ENCODE measurements at regions not wholly inside any gene's neighbourhood (a gene's known extent, or its start where the extent isn't known, plus 50 kb on each side); places are given as distances from the start of the nearest gene placed in this dataset.

- no peaks in the 10 kb centered on the region for H3K9me3 ChIP-seq (ENCODE audit: low read length)
- no peak overlapping the region for H3K9ac ChIP-seq (ENCODE audit: low read length)
- no peaks in the 10 kb centered on the region for H4K20me1 ChIP-seq (ENCODE audit: insufficient read depth, low read depth, low read length)
- H3K27ac ChIP-seq (ENCODE audit: low read length), result no peak overlapping the region
- no peaks in the 10 kb centered on the region for H3K9me2 ChIP-seq (replicated peaks; ENCODE audit: insufficient read depth, low read length)
- H3K79me2 ChIP-seq (ENCODE audit: low read length), result no peaks in the 10 kb centered on the region
- H3K4me2 ChIP-seq (ENCODE audit: low read depth, low read length, poor library complexity, severe bottlenecking), result no peak overlapping the region
- H3K27me3 ChIP-seq (ENCODE audit: low read length), result no peaks in the 10 kb centered on the region
- H3K4me1 ChIP-seq (ENCODE audit: low read length), result no peaks in the 10 kb centered on the region
- H2AFZ ChIP-seq (ENCODE audit: low read length), result no peak overlapping the region
- no peak for DNase-seq
- H3K36me3 ChIP-seq (ENCODE audit: insufficient read depth, low read length), result peaks cover 36% of the 10 kb centered on the region
- no peak overlapping the region for H3K4me3 ChIP-seq (ENCODE audit: low read length)
Observed at GRCh38 chr4:122276359-122276758, 102.5 kb upstream of the ADAD1 start.

GRCh38 chr4:122278976-122279375, 99.8 kb upstream of the ADAD1 start:
- no peaks in the 10 kb centered on the region for H3K4me1 ChIP-seq (ENCODE audit: low read length)
- H3K9ac ChIP-seq (ENCODE audit: low read length), result no peak overlapping the region
- no peaks in the 10 kb centered on the region for H3K79me2 ChIP-seq (ENCODE audit: low read length)
- peaks cover 23% of the 10 kb centered on the region for H3K36me3 ChIP-seq (ENCODE audit: insufficient read depth, low read length)
- no peak overlapping the region for H2AFZ ChIP-seq (ENCODE audit: low read length)
- H3K9me2 ChIP-seq (replicated peaks; ENCODE audit: insufficient read depth, low read length), result no peaks in the 10 kb centered on the region
- no peaks in the 10 kb centered on the region for H3K9me3 ChIP-seq (ENCODE audit: low read length)
- no peak overlapping the region for H3K4me2 ChIP-seq (ENCODE audit: low read depth, low read length, poor library complexity, severe bottlenecking)
- H3K4me3 ChIP-seq (ENCODE audit: low read length), result no peak overlapping the region
- no peak overlapping the region for H3K27ac ChIP-seq (ENCODE audit: low read length)
- no peaks in the 10 kb centered on the region for H4K20me1 ChIP-seq (ENCODE audit: insufficient read depth, low read depth, low read length)
- DNase-seq, result no peak
- H3K27me3 ChIP-seq (ENCODE audit: low read length), result no peaks in the 10 kb centered on the region

GRCh38 chr4:122279670-122280069, 99.1 kb upstream of the ADAD1 start:
- no peaks in the 10 kb centered on the region for H3K4me1 ChIP-seq (ENCODE audit: low read length)
- no peaks in the 10 kb centered on the region for H4K20me1 ChIP-seq (ENCODE audit: insufficient read depth, low read depth, low read length)
- no peak overlapping the region for H3K9ac ChIP-seq (ENCODE audit: low read length)
- H3K36me3 ChIP-seq (ENCODE audit: insufficient read depth, low read length), result peaks cover 23% of the 10 kb centered on the region
- no peak overlapping the region for H2AFZ ChIP-seq (ENCODE audit: low read length)
- no peaks in the 10 kb centered on the region for H3K27me3 ChIP-seq (ENCODE audit: low read length)
- H3K27ac ChIP-seq (ENCODE audit: low read length), result no peak overlapping the region
- no peak overlapping the region for H3K4me2 ChIP-seq (ENCODE audit: low read depth, low read length, poor library complexity, severe bottlenecking)
- no peaks in the 10 kb centered on the region for H3K9me3 ChIP-seq (ENCODE audit: low read length)
- H3K4me3 ChIP-seq (ENCODE audit: low read length), result no peak overlapping the region
- no peak for DNase-seq
- H3K9me2 ChIP-seq (replicated peaks; ENCODE audit: insufficient read depth, low read length), result no peaks in the 10 kb centered on the region
- no peaks in the 10 kb centered on the region for H3K79me2 ChIP-seq (ENCODE audit: low read length)

GRCh38 chr4:122285285-122285684, 93.5 kb upstream of the ADAD1 start:
- Histone ChIP-seq H3K36me3 (ENCODE audit: insufficient read depth, low read length) (peaks cover 23% of the 10 kb centered on the region), H3K27ac (ENCODE audit: low read length) (no peak overlapping the region), H3K9ac (ENCODE audit: low read length) (no peak overlapping the region), H3K27me3 (ENCODE audit: low read length) (no peaks in the 10 kb centered on the region), H3K4me3 (ENCODE audit: low read length) (no peak overlapping the region), H3K4me1 (ENCODE audit: low read length) (no peaks in the 10 kb centered on the region), H4K20me1 (ENCODE audit: insufficient read depth, low read depth, low read length) (no peaks in the 10 kb centered on the region), H3K4me2 (ENCODE audit: low read depth, low read length, poor library complexity, severe bottlenecking) (no peak overlapping the region), H2AFZ (ENCODE audit: low read length) (no peak overlapping the region), H3K79me2 (ENCODE audit: low read length) (no peaks in the 10 kb centered on the region), H3K9me3 (ENCODE audit: low read length) (no peaks in the 10 kb centered on the region), H3K9me2 (replicated peaks; ENCODE audit: insufficient read depth, low read length) (no peaks in the 10 kb centered on the region)
- DNase-seq, result no peak

- peaks cover 28% of the 10 kb centered on the region for H3K36me3 ChIP-seq (ENCODE audit: insufficient read depth, low read length)
Observed at GRCh38 chr4:122293374-122294365, 85.1 kb upstream of the ADAD1 start.

DNA sequence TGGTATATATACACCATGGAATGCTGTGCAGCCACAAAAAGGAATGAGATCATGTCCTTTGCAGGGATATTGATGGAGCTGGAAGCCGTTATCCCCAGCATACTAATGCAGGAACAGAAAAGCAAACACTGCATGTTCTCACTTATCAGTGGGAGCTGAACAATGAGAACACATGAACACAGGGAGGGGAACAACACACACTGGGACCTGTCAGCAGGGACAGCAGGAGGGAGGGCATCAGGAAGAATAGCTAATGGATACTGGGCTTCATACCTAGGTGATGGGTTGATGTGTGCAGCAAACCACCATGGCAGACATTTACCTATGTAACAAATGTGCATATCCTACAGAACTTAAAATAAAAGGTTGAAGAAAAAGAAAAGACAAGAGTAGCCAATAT, 81.1 kb upstream of the ADAD1 start:
- Histone ChIP-seq H3K4me1 (ENCODE audit: low read length) (no peaks in the 10 kb centered on the region), H3K36me3 (ENCODE audit: insufficient read depth, low read length) (peaks cover 15% of the 10 kb centered on the region), H3K9ac (ENCODE audit: low read length) (no peak overlapping the region), H3K27me3 (ENCODE audit: low read length) (no peaks in the 10 kb centered on the region), H2AFZ (ENCODE audit: low read length) (no peak overlapping the region), H3K4me3 (ENCODE audit: low read length) (no peak overlapping the region), H3K9me2 (replicated peaks; ENCODE audit: insufficient read depth, low read length) (no peaks in the 10 kb centered on the region), H4K20me1 (ENCODE audit: insufficient read depth, low read depth, low read length) (no peaks in the 10 kb centered on the region), H3K79me2 (ENCODE audit: low read length) (no peaks in the 10 kb centered on the region), H3K4me2 (ENCODE audit: low read depth, low read length, poor library complexity, severe bottlenecking) (no peak overlapping the region), H3K9me3 (ENCODE audit: low read length) (no peaks in the 10 kb centered on the region), H3K27ac (ENCODE audit: low read length) (no peak overlapping the region)
- no peak for DNase-seq

More at GRCh38 chr4:122293374-122294365, 85.1 kb upstream of the ADAD1 start:
- no peaks in the 10 kb centered on the region for H4K20me1 ChIP-seq (ENCODE audit: insufficient read depth, low read depth, low read length)
- no peaks in the 10 kb centered on the region for H3K9me3 ChIP-seq (ENCODE audit: low read length)
- no peaks in the 10 kb centered on the region for H3K9me2 ChIP-seq (replicated peaks; ENCODE audit: insufficient read depth, low read length)
- H3K4me3 ChIP-seq (ENCODE audit: low read length), result no peak overlapping the region
- H3K9ac ChIP-seq (ENCODE audit: low read length), result no peak overlapping the region
- H3K4me1 ChIP-seq (ENCODE audit: low read length), result no peaks in the 10 kb centered on the region
- no peak for DNase-seq
- no peak overlapping the region for H3K27ac ChIP-seq (ENCODE audit: low read length)
- H3K27me3 ChIP-seq (ENCODE audit: low read length), result no peaks in the 10 kb centered on the region
- no peak overlapping the region for H3K4me2 ChIP-seq (ENCODE audit: low read depth, low read length, poor library complexity, severe bottlenecking)
- H3K79me2 ChIP-seq (ENCODE audit: low read length), result no peaks in the 10 kb centered on the region
- H2AFZ ChIP-seq (ENCODE audit: low read length), result no peak overlapping the region

GRCh38 chr4:122300776-122301175, 78.0 kb upstream of the ADAD1 start:
- DNase-seq, result peak; percentile 46
- no peaks in the 10 kb centered on the region for H3K79me2 ChIP-seq (ENCODE audit: low read length)
- no peaks in the 10 kb centered on the region for H3K4me1 ChIP-seq (ENCODE audit: low read length)
- H3K27me3 ChIP-seq (ENCODE audit: low read length), result no peaks in the 10 kb centered on the region
- no peaks in the 10 kb centered on the region; the same call in 1 of the 2 replicates for H3K36me3 ChIP-seq (ENCODE audit: insufficient read depth, low read length)
- no peaks in the 10 kb centered on the region for H3K9me3 ChIP-seq (ENCODE audit: low read length)
- no peaks in the 10 kb centered on the region for H3K9me2 ChIP-seq (replicated peaks; ENCODE audit: insufficient read depth, low read length)
- H4K20me1 ChIP-seq (ENCODE audit: insufficient read depth, low read depth, low read length), result no peaks in the 10 kb centered on the region
- H3K27ac ChIP-seq (ENCODE audit: low read length), result no peak overlapping the region
- H3K9ac ChIP-seq (ENCODE audit: low read length), result no peak overlapping the region
- H2AFZ ChIP-seq (ENCODE audit: low read length), result no peak overlapping the region
- no peak overlapping the region for H3K4me3 ChIP-seq (ENCODE audit: low read length)
- H3K4me2 ChIP-seq (ENCODE audit: low read depth, low read length, poor library complexity, severe bottlenecking), result no peak overlapping the region

GRCh38 chr4:122305853-122306252, 73.0 kb upstream of the ADAD1 start:
- peaks cover 7% of the 10 kb centered on the region for H3K4me1 ChIP-seq (ENCODE audit: low read length)
- H4K20me1 ChIP-seq (ENCODE audit: insufficient read depth, low read depth, low read length), result no peaks in the 10 kb centered on the region
- H3K27me3 ChIP-seq (ENCODE audit: low read length), result no peaks in the 10 kb centered on the region
- no peaks in the 10 kb centered on the region for H3K9me3 ChIP-seq (ENCODE audit: low read length)
- no peak overlapping the region for H2AFZ ChIP-seq (ENCODE audit: low read length)
- H3K79me2 ChIP-seq (ENCODE audit: low read length), result no peaks in the 10 kb centered on the region
- H3K27ac ChIP-seq (ENCODE audit: low read length), result no peak overlapping the region
- H3K9me2 ChIP-seq (replicated peaks; ENCODE audit: insufficient read depth, low read length), result no peaks in the 10 kb centered on the region
- no peak overlapping the region for H3K4me3 ChIP-seq (ENCODE audit: low read length)
- H3K36me3 ChIP-seq (ENCODE audit: insufficient read depth, low read length), result peaks cover 11% of the 10 kb centered on the region; the same call in 1 of the 2 replicates
- DNase-seq, result no peak
- H3K9ac ChIP-seq (ENCODE audit: low read length), result no peak overlapping the region
- no peak overlapping the region for H3K4me2 ChIP-seq (ENCODE audit: low read depth, low read length, poor library complexity, severe bottlenecking)

Data from Karpas-422 (cell line).